GM19328 (cell line): ENCODE measurements at regions not wholly inside any gene's neighbourhood (a gene's known extent, or its start where the extent isn't known, plus 50 kb on each side); places are given as distances from the start of the nearest gene placed in this dataset.

Source experiments
- ATAC-seq: cut with Tn5 transposase; IDR thresholded peaks from one replicate; pipeline ENCODE4 v1.9.1; 2021; ENCODE audit warnings: mild to moderate bottlenecking, moderate library complexity; ENCODE audit not compliant: unreplicated experiment

DNA sequence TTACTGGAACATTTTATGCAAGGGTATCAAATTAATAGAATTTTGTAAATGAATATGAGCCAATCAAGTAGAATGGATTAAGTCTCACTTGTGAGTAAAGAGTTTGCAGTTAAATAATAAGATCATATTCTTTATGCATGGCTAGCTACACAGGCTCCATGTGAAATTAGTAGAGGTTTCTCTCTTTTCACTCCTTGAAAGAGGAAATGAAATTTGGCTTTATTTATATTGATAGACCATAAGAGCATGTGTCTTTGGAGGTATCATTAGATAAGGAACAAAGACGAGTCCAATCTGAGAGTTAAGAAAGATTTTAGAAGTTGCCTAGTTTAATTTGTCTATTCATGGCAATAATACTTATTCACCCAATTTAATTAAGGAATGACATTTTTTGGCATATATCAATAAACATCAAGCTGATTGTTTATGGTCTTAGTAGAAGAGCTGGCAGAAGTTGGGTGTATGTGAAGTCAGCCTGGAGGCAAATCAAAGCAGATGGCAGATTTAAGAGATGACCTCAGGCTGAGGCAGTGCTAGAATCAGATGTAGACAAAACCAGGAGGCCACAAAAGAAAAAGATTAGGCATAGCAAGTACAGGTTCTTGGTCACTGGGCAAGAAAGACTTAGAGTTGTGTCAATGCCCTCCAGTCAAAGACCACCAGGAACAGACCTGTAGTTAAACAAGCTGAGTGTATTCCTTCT, 406.5 kb upstream of the ARHGEF26 start:
- no peak for ATAC-seq

DNA sequence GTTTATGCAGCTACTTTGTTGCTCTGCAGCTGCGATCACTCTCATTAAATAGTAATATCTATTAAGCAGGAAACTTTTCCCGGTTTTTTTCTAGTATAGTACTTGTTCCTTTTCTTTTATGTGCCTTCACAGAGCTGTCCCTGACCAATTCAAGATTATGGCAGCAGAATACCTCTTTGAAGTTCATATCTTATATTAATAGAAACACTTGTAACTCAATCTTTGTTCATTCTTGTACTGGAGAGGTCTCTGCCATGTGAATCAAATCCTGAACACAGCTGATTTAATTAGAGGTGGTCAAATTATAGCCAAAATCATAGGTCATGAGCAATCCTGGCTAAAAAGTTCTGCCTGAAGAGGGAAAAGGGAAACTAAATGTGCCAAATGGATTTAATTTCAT, 399.0 kb upstream of the ARHGEF26 start:
- no peak for ATAC-seq

DNA sequence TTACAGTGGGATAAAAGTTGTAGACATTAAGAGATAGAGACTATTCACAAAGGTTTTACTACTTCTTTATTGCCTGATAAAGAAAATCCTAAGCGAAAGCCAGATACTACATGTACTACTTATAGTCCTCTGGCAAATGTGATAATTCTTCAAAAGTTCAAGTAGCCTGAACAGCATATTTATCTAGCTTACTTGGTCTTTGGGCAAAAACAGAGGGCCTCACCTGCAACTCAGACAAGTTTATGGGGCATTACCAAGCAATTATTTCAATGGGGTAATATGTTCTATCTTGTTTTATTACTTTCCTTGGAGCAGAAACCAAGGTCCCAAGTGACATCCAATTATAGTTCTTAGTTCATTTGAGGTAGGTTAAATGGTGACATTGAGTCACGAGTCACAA, 390.1 kb upstream of the ARHGEF26 start:
- ATAC-seq, result no peak

DNA sequence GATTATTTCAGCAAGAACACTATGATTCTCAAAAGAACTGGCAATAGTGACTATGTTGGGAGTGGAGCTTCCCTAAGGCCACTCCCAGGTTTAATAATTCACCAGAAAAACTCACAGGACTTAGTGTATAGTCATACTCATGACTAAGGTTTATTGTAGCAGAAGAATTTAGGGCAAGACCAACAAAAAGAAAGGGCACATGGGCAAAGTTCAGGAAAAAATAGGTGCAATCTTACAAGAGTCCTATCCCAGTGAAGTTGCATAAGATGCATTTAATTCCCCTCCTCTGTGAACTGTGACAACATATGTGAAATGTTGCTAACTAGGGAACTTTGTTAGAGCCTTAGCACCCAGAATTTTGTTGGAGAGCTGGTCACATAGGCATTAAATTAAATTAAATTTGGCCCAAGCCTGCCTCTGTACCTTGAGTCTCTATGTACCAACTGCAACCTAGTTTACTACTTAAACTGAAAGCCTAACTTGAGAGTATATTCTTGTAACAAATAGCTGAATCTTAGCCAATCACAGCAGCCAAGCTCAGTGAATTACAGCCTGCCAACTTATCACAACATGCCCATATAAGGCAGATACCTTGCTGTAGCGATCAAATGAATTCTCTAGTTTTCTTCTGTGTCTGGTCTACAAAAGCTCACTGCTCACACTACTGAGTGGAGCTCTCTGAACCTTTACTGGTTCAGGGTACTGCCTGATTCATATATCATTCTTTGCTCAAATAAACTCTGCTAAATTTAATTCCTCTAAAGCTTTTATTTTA, 386.2 kb upstream of the ARHGEF26 start:
- no peak for ATAC-seq

DNA sequence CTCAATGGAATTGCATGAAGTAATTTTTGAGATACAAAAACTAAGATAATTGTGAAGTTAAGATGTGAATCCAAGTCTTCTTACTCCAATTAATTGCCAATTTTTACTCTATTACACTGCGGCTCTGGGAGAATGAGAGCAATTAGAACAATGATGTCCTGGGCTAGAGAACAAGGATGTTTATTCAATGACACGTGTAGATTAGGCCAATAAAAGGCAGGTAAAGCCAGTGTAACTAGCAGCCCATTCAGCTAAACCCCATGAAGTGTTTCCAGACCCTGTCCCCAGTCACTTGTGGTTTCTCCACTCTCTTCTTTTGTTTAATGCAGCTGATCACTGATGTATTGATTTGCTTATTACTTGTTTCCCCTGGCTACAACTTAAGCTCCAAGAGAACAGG, 381.1 kb upstream of the ARHGEF26 start:
- ATAC-seq, result no peak

DNA sequence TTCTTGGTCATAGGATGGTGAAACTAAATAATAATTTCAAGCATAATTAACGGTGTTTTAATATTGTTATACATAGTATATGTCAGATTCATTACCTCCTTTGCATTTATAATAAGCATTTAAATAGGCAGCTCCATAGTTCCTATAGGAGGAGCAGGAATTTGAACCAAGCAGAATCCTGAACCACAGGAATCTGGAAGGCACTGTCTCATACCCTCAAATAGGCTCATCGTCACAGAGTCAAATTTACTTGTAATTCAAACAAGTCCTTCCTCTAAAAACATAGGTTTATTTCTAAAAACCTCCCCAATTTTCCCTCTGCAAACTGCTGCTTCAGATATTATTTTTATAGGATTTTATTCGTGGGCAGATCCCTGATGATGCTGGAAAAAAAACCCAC, 376.3 kb upstream of the ARHGEF26 start:
- no peak for ATAC-seq

DNA sequence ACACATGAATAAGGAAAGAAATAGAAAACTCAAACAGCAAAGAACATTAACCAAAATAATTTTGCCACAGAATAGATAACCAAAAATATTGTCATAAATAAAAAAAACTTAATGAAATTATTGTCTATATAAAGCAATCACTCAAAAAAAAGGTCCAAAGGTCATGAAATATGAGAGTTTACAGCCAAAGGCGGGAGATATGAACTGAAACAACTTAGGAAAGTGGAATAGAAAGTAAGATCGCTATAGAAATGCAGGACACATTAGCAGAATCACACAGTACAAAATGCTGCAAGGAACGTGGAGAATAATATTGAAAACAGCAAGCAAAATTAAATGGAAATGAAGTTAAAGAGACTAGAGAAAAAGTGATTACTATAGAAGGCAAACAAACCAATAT, 375.0 kb upstream of the ARHGEF26 start:
- ATAC-seq, result no peak

DNA sequence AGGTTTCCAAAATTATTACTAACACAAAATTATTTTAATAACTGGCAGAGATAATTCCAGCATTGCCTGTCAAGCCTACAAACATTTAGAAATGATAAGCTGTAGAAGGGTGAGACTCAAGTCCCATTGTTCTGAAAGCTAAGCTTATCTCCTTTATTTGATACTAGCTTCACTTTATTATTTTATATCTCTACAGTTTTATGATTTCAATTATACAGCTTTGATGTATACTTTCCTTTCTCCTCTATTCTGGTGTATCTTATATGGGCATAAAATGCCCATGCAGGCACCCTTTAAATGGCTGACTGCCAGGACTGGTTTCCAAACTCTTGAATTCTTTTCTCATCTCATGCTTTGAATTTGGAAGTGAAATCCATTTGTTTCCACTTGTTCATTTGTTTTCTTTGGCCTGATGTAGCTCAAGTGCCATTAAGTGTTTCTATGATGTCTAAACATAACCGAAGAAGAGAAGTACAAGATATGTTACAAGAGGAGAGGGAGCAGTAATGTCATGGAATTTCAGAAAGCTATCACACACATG, 372.1 kb upstream of the ARHGEF26 start:
- ATAC-seq, result no peak

DNA sequence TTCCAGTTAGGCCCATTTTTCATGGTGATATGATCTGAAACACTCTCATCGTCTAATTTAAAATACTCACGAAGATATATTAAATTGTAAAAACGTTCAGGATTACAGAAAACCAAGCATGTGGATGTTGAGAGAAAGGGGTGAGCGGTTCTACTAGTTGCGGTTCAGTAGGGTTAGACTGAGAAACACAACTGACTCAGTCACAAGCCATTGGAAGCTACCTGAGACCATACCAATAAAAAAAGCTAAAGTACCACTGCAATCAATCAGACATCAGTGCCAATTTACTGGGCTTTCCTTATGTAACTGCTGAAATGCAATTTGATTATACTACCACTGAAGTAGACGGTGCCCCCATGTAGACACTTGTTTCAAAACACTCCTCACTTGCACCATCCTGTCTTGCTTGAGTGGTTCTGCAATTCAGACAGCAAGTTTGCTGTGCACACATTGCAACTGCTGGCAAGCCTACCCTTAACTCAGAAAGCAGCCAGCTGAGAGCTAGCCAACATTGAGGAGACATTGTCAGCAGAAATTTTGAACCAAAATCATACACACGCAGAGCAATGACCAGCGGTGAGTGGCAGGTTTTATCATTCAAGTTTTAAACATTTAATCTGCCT, 368.7 kb upstream of the ARHGEF26 start:
- no peak for ATAC-seq

DNA sequence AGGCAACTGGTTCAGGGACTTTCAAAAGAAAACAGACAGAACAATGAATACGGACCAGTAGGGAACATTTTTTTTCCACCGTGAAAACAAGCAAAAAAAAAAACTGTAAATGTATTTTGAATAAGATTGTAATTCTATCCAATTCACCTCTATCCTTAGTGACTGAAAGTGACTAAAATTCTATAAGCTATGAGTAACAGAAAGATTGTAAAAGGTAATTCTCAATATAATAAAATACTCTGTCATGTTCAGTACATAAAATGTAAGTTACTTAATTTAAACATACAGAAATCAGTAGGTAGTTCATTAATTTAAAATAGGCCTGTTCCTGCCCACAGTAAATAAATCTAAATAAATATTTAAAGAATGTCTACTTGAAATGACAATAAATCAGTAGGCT, 368.2 kb upstream of the ARHGEF26 start:
- ATAC-seq, result no peak

DNA sequence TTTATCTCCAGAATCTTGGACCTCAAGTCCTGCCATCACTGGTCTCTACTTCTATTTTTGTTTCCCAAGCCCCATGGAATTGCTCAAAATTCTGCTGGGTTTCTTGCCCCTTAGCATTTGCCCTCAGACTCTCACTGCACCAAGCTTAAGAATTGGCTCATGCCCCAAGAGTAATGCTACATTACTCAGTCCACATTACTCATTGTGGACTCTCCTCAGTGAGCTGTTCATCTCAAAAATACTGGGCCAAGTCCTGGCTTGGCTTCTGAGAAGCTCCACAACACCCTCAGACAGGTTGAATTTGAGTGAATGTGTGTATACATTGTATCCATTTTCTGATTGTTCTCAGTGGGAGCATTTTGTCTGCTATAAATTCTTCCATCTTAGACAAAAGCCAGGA, 364.4 kb upstream of the ARHGEF26 start:
- ATAC-seq, result no peak

DNA sequence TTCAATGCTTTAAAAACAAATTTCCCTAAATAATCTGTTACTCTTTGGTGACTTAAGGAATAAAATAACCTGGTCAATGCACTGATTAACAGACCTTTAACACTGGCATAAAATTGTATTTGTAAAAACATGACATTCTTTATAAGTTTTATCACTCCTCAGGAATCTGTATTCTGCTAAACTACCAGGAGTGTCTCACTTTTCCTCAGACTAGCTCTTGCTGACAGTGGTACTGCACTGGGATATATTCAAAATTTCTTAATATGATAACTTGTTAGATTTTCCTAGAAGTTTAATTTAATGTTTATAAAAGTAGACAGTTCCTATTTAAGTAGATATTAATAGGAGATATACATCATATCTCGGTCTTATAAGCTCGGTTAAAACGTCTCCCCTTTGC, 363.4 kb upstream of the ARHGEF26 start:
- ATAC-seq, result no peak

DNA sequence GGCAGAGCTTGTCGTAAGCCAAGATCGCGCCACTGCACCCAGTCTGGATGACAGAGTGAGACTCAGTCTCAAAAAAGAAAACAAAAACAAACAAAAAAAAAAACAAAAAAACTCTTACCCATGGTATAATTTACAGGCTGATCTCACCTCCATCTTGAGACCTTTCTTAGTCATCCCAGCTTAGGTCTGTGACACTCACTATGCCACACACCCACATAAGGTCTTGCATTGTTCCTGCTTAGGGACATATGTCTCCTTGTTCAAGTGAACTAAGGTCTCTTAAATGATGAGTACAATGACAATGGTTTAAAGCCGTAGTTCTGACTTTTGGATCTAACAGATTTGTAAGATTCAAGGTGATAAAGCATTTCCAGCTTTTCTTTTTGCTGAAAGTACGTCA, 360.2 kb upstream of the ARHGEF26 start:
- ATAC-seq, result no peak

DNA sequence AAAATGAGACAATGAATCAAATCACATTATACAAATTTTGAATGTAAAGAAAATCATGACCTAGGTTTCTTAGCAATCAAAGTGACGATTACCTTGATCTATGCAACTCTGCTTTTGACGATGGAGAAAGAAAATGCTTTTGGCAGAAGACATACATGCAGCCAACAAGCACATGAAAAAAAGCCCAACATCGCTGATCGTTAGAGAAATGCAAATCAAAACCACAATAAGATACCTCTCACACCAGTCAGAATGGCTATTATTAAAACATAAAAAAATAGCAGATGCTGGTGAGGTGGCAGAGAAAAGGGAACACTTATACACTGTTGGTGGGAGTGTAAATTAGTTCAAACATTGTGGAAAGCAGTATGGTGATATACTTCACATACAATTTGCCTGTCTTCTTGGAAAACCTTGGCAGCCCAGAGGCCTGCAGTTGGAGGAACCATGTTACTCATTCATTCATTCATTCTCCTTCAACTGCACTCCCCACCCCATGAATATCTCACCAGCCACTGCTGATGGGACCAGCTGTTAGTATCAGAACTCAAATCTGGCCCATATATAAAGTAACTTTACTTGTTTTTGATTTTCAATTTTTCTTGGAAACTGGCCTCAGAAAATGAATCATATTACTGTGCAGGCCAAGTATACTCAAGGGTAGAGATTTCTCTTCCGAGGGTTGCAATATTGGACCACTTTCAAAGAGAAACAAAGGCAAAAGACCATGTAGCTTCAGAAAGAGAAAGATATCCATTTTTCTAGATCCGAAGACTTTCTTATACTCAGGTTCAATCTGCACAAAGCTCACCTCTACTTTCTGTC, 358.6 kb upstream of the ARHGEF26 start:
- no peak for ATAC-seq

DNA sequence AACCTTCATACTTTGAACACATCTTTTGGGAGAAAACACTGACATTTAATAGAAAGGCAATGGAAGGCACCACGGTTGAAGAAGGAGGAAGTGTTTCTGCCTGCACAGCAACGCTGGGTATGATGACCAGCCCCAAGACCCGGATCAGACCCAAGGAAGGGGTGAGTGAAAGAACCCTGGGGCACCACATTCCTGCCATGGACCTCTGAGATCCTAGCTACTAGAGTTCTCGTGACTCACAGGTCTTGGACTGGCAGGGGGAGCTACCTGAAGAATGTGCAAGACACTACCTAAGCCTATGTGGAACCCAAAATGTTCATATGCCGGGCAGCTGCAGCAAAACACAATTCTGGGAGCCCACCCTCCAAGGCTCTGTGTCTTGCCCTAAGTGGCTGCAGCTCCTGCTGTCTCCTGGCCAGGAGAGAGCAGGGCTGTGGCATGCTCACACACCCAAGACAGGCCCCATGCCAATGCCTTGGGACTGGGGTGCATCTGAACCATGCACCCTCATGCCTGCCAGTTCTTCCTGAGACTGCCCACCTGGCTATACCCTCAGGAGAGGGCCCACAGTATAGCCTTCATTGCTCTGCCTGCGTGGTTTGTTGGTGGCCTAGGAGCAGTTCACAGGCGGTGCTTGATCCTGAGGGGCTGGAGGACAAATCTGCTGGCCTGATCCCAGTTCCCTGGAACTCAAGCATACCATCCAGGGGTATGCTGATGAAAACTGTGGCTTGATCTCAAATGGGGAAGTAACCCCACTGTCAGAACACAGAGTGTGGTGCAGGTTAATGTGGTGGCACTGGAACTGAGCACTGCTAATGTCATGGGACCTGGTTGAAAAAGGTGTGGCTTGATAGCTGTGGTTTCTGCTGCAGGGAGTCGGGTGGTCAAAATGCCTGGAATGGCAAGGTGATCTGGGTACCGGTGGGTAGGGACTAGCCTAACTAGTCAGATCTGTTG, 353.3 kb upstream of the ARHGEF26 start:
- no peak for ATAC-seq

DNA sequence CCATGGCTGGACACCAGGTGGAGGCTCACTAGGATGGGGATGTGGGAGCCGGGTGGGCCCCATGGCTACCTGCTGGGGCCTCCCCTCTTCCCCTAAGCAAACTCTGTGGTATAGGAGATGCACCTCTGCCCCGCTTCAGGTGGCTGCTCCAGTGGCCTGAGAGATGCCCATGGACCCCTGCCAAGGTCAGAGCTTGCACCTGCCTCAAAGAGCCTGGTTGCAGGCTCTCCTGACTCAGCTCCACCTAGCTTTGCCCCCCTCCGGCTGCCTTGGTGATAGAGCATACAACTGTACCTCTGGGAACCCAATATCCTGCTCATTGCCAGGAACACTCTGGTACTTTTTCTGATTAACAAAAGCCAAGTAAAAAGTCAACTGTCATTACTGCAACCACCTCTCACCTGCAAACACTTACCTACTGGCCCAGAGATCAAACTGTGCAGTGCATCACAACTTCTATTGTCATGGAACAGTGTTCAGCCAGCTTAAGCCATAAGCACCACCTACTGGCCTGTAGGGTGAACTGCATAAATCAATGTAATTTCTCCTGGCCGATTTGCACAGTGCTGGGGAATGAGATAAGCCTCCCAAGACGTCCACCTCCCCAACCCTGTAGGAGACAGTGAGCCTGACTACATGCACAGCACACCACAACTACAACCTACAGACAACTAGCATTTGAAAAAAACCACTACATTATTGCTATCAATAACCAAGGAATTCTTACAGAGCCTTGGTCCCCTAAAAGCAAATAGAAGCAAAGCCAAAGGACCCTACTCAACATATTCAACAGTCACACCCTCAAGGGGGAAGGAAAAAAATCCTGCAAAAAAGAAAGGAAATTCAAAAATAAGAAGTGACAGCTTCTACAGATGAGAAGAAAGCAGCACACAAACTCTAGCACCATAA, 352.4 kb upstream of the ARHGEF26 start:
- peak; percentile 87 for ATAC-seq

DNA sequence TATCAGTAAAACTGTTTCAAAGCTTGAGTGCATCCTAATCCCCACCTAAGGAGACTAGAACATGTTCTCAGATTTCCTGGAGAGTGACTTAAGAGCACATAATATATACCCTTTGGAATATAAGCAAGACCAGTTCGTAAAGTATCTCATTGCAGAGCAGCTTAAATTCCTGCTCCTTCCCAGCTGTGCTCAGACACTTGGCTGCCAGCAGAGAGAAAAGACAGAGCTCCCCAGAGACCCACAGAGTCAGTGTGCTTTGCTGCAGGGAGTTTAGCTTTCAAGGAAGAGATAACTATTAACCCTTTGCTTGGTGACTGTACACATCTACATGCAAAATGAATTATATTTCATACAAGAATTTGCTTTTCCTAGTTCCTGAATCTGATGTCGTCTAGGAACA, 338.1 kb upstream of the ARHGEF26 start:
- ATAC-seq, result no peak

DNA sequence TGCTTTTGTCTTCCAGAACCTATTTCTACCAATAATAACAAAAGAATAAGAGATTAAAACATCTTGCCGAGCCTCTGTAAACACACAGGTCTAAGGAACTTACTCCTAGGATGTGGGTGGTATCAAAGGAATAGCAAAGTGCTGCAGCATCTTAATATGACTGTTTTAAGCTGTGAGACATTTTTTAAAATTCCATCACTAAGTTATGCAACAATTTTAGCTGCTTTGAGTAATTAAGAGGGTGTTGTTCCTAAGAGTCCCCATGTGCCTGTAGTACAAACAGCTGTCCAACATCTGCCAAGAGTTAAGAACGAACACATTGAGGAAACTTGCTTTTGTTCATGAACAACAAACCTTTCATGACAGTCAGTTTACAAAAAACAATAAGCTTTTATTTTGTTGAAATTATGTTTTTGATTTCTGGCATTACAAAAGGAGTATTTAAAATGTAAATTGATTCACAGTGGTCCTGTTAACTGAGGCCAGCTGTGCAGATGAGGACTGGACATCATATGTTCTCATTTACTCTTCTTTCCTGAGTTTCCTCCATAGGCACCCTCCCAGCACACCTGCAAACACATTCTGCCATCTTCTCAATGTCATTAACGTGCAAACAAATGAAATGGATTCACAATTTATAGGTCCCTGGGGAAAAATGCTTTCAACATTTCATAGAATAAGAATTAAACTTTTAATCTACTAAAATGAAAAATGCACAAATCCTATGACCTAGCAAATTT, 337.3 kb upstream of the ARHGEF26 start:
- no peak for ATAC-seq
